ENCODE measurements at regions not wholly inside any gene's neighbourhood (a gene's known extent, or its start where the extent isn't known, plus 50 kb on each side); places are given as distances from the start of the nearest gene placed in this dataset.

DNA sequence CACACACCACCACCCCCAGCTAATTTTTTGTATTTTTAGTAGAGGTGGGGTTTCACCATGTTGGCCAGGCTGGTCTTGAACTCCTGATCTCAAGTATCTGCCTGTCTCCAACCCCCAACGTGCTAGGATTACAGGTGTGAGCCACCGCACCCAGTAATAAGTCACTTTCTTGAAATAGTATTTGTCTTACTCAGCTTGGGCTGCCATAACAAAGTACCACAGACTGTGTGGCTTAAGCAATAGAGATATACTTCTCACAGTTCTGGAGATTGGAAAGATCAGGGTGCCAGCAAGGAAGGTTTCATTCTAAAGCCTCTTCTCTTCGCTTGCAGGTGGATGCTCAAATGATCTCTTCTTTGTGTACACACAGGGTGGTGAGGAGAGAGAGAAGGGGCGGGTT lies 99.8 kb downstream of the ARRDC3 start:
- Histone ChIP-seq H3K9me3 (ENCODE audit: low read length) (no peaks in the 10 kb centered on the region), H3K79me2 (replicated peaks; ENCODE audit: insufficient read depth, low read length) (no peaks in the 10 kb centered on the region), H3K9ac (ENCODE audit: low read length) (no peak overlapping the region), H2AFZ (ENCODE audit: low read depth, low read length) (no peak overlapping the region), H3K9me2 (ENCODE audit: insufficient read depth, low read length) (no peaks in the 10 kb centered on the region), H3K27ac (ENCODE audit: low read length) (no peak overlapping the region), H3K36me3 (ENCODE audit: insufficient read depth, low read length) (no peaks in the 10 kb centered on the region), H3F3A (ENCODE audit: insufficient read depth, low read length, poor library complexity, severe bottlenecking) (no peaks in the 10 kb centered on the region), H3K4me3 (ENCODE audit: low read length) (no peak overlapping the region), H3K27me3 (ENCODE audit: insufficient read depth, low read depth, low read length) (no peaks in the 10 kb centered on the region), H4K20me1 (ENCODE audit: insufficient read depth) (no peaks in the 10 kb centered on the region), H3K4me2 (ENCODE audit: low read length) (no peak overlapping the region)
- no peak for TF ChIP-seq POLR2AphosphoS5 (IDR thresholded peaks at IDR 0.05)

GRCh38 chr5:91282210-91282609 lies 100.9 kb downstream of the ARRDC3 start:
- Histone ChIP-seq H3K4me3 (ENCODE audit: low read length) (no peak overlapping the region), H3K79me2 (replicated peaks; ENCODE audit: insufficient read depth, low read length) (no peaks in the 10 kb centered on the region), H3K27me3 (ENCODE audit: insufficient read depth, low read depth, low read length) (no peaks in the 10 kb centered on the region), H3K4me2 (ENCODE audit: low read length) (no peak overlapping the region), H3K9ac (ENCODE audit: low read length) (no peak overlapping the region), H3F3A (ENCODE audit: insufficient read depth, low read length, poor library complexity, severe bottlenecking) (no peaks in the 10 kb centered on the region), H3K27ac (ENCODE audit: low read length) (no peak overlapping the region), H3K9me2 (ENCODE audit: insufficient read depth, low read length) (no peaks in the 10 kb centered on the region), H3K9me3 (ENCODE audit: low read length) (no peaks in the 10 kb centered on the region), H2AFZ (ENCODE audit: low read depth, low read length) (no peak overlapping the region), H4K20me1 (ENCODE audit: insufficient read depth) (no peaks in the 10 kb centered on the region), H3K36me3 (ENCODE audit: insufficient read depth, low read length) (no peaks in the 10 kb centered on the region)
- no peak for TF ChIP-seq MXI1 (conservative IDR thresholded peaks at IDR 0.05; ENCODE audit: poor library complexity, severe bottlenecking)
- TF ChIP-seq, protein P1, sequence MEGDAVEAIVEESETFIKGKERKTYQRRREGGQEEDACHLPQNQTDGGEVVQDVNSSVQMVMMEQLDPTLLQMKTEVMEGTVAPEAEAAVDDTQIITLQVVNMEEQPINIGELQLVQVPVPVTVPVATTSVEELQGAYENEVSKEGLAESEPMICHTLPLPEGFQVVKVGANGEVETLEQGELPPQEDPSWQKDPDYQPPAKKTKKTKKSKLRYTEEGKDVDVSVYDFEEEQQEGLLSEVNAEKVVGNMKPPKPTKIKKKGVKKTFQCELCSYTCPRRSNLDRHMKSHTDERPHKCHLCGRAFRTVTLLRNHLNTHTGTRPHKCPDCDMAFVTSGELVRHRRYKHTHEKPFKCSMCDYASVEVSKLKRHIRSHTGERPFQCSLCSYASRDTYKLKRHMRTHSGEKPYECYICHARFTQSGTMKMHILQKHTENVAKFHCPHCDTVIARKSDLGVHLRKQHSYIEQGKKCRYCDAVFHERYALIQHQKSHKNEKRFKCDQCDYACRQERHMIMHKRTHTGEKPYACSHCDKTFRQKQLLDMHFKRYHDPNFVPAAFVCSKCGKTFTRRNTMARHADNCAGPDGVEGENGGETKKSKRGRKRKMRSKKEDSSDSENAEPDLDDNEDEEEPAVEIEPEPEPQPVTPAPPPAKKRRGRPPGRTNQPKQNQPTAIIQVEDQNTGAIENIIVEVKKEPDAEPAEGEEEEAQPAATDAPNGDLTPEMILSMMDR (IDR thresholded peaks at IDR 0.05; ENCODE audit: poor library complexity, severe bottlenecking) = no peak
- no peak for TF ChIP-seq EP300 (conservative IDR thresholded peaks at IDR 0.05; ENCODE audit: poor library complexity, severe bottlenecking)
- TF ChIP-seq SMC3 (conservative IDR thresholded peaks at IDR 0.05; ENCODE audit: poor library complexity) = no peak
- no peak for TF ChIP-seq EZH2 (IDR thresholded peaks at IDR 0.05; ENCODE audit: borderline replicate concordance, insufficient read depth, low read length, poor library complexity, severe bottlenecking)
- no peak for TF ChIP-seq POLR2AphosphoS5 (IDR thresholded peaks at IDR 0.05)
- TF ChIP-seq, protein P2, sequence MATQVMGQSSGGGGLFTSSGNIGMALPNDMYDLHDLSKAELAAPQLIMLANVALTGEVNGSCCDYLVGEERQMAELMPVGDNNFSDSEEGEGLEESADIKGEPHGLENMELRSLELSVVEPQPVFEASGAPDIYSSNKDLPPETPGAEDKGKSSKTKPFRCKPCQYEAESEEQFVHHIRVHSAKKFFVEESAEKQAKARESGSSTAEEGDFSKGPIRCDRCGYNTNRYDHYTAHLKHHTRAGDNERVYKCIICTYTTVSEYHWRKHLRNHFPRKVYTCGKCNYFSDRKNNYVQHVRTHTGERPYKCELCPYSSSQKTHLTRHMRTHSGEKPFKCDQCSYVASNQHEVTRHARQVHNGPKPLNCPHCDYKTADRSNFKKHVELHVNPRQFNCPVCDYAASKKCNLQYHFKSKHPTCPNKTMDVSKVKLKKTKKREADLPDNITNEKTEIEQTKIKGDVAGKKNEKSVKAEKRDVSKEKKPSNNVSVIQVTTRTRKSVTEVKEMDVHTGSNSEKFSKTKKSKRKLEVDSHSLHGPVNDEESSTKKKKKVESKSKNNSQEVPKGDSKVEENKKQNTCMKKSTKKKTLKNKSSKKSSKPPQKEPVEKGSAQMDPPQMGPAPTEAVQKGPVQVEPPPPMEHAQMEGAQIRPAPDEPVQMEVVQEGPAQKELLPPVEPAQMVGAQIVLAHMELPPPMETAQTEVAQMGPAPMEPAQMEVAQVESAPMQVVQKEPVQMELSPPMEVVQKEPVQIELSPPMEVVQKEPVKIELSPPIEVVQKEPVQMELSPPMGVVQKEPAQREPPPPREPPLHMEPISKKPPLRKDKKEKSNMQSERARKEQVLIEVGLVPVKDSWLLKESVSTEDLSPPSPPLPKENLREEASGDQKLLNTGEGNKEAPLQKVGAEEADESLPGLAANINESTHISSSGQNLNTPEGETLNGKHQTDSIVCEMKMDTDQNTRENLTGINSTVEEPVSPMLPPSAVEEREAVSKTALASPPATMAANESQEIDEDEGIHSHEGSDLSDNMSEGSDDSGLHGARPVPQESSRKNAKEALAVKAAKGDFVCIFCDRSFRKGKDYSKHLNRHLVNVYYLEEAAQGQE (IDR thresholded peaks at IDR 0.05; ENCODE audit: borderline replicate concordance) = no peak
- no peak for TF ChIP-seq TAF1 (IDR thresholded peaks at IDR 0.05; ENCODE audit: low read depth)
- no peak for TF ChIP-seq RAD21 (conservative IDR thresholded peaks at IDR 0.05)

GRCh38 chr5:91281401-91281800 lies 101.7 kb downstream of the ARRDC3 start:
- H3K79me2 ChIP-seq (replicated peaks; ENCODE audit: insufficient read depth, low read length) = no peaks in the 10 kb centered on the region
- H3K4me2 ChIP-seq (ENCODE audit: low read length) = no peak overlapping the region
- H3K27ac ChIP-seq (ENCODE audit: low read length) = no peak overlapping the region
- no peaks in the 10 kb centered on the region for H3K36me3 ChIP-seq (ENCODE audit: insufficient read depth, low read length)
- H3K27me3 ChIP-seq (ENCODE audit: insufficient read depth, low read depth, low read length) = no peaks in the 10 kb centered on the region
- TF ChIP-seq EP300 (conservative IDR thresholded peaks at IDR 0.05; ENCODE audit: poor library complexity, severe bottlenecking) (no peak), RAD21 (conservative IDR thresholded peaks at IDR 0.05) (no peak), POLR2AphosphoS5 (IDR thresholded peaks at IDR 0.05) (no peak), EZH2 (IDR thresholded peaks at IDR 0.05; ENCODE audit: borderline replicate concordance, insufficient read depth, low read length, poor library complexity, severe bottlenecking) (no peak), TAF1 (IDR thresholded peaks at IDR 0.05; ENCODE audit: low read depth) (no peak), MXI1 (conservative IDR thresholded peaks at IDR 0.05; ENCODE audit: poor library complexity, severe bottlenecking) (no peak), SMC3 (conservative IDR thresholded peaks at IDR 0.05; ENCODE audit: poor library complexity) (no peak)
- TF ChIP-seq, protein P1 (IDR thresholded peaks at IDR 0.05; ENCODE audit: poor library complexity, severe bottlenecking) = no peak
- TF ChIP-seq, protein P2 (IDR thresholded peaks at IDR 0.05; ENCODE audit: borderline replicate concordance) = no peak
- H3K9me2 ChIP-seq (ENCODE audit: insufficient read depth, low read length) = no peaks in the 10 kb centered on the region
- H3F3A ChIP-seq (ENCODE audit: insufficient read depth, low read length, poor library complexity, severe bottlenecking) = no peaks in the 10 kb centered on the region
- H3K9me3 ChIP-seq (ENCODE audit: low read length) = no peaks in the 10 kb centered on the region
- no peaks in the 10 kb centered on the region for H4K20me1 ChIP-seq (ENCODE audit: insufficient read depth)
- H2AFZ ChIP-seq (ENCODE audit: low read depth, low read length) = no peak overlapping the region
- no peak overlapping the region for H3K9ac ChIP-seq (ENCODE audit: low read length)
- no peak overlapping the region for H3K4me3 ChIP-seq (ENCODE audit: low read length)
